Upper lobe of left lung (tissue), 4 donors: ENCODE measurements at regions not wholly inside any gene's neighbourhood (a gene's known extent, or its start where the extent isn't known, plus 50 kb on each side); places are given as distances from the start of the nearest gene placed in this dataset.

Source experiments
- POLR2A ChIP-seq, 4 donors: fragments of 450-650 bp; IDR thresholded peaks; one replicate each; pipeline ENCODE4 v1.5.1; 2016 to 2017; ENCODE audit warnings: antibody characterized with exemption in 4 of 4, mild to moderate bottlenecking in 2 of 4
- TF ChIP-seq, protein P1 (sequence below), 6 experiments: fragments of 450-650 bp in 4 of 6; fragments of 200-600 bp in 2 of 6; sonication (generic) in 2 of 6; IDR thresholded peaks; one replicate each; pipeline ENCODE4 v1.5.1; 2016 to 2019; ENCODE audit warnings: antibody characterized with exemption in 6 of 6

DNA sequence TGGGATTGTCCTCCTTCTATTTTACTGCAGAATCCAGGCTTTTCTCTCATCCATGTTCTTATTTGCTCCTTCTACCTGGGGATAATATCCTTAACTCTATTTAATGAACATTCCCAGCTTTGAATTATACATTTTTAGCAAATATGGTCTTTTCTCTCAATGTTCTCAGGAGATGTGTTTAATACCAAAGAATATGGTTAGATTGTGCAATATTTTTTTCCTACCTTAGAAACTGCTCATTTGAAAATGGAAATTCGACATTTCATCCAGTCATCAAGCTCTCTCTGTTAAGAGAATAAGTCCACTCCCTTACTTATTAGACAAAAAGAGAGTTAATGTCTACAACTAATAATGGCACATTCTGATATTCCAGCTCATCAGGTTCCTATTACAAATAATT lies 160.4 kb upstream of the GULP1 start:
- no peak for TF ChIP-seq POLR2A (IDR thresholded peaks at IDR 0.05)
- TF ChIP-seq, protein P1, sequence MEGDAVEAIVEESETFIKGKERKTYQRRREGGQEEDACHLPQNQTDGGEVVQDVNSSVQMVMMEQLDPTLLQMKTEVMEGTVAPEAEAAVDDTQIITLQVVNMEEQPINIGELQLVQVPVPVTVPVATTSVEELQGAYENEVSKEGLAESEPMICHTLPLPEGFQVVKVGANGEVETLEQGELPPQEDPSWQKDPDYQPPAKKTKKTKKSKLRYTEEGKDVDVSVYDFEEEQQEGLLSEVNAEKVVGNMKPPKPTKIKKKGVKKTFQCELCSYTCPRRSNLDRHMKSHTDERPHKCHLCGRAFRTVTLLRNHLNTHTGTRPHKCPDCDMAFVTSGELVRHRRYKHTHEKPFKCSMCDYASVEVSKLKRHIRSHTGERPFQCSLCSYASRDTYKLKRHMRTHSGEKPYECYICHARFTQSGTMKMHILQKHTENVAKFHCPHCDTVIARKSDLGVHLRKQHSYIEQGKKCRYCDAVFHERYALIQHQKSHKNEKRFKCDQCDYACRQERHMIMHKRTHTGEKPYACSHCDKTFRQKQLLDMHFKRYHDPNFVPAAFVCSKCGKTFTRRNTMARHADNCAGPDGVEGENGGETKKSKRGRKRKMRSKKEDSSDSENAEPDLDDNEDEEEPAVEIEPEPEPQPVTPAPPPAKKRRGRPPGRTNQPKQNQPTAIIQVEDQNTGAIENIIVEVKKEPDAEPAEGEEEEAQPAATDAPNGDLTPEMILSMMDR (IDR thresholded peaks at IDR 0.05) = no peak
